Stimulated activated naive CD8-positive, alpha-beta T cell treated with anti-CD3 and anti-CD28 coated beads, Interleukin-15, Interleukin-2, amounts not matched to agents 100 ng/mL and 50 ng/mL, for 24 hours (primary cell): ENCODE measurements at regions not wholly inside any gene's neighbourhood (a gene's known extent, or its start where the extent isn't known, plus 50 kb on each side); places are given as distances from the start of the nearest gene placed in this dataset.

Experiments
- H3K27ac Mint-ChIP-seq: one replicate; pipeline ENCODE4 v1.8.0; 2021; ENCODE audit warnings: mild to moderate bottlenecking, mixed read lengths
- H3K27me3 Mint-ChIP-seq: one replicate; pipeline ENCODE4 v1.8.0; 2021; ENCODE audit warnings: mixed read lengths
- H3K36me3 Mint-ChIP-seq: one replicate; pipeline ENCODE4 v1.8.0; 2021; ENCODE audit warnings: low read depth, mixed read lengths
- H3K4me1 Mint-ChIP-seq: one replicate; pipeline ENCODE4 v1.8.0; 2021; ENCODE audit warnings: low read depth, mixed read lengths
- H3K4me3 Mint-ChIP-seq: one replicate; pipeline ENCODE4 v1.8.0; 2021; ENCODE audit warnings: mild to moderate bottlenecking, mixed read lengths
- H3K9me3 Mint-ChIP-seq: one replicate; pipeline ENCODE4 v1.8.0; 2021; ENCODE audit warnings: mixed read lengths

GRCh38 chr7:25279705-25280104 is 51.4 kb upstream of the NPVF start:
- Mint-ChIP-seq H3K4me3 (no peak overlapping the region), H3K27ac (no peak overlapping the region), H3K36me3 (no peaks in the 10 kb centered on the region), H3K4me1 (no peaks in the 10 kb centered on the region), H3K9me3 (no peaks in the 10 kb centered on the region), H3K27me3 (peaks cover 5% of the 10 kb centered on the region)

GRCh38 chr7:25280181-25280580 is 51.9 kb upstream of the NPVF start:
- H3K27me3 Mint-ChIP-seq: peaks cover 5% of the 10 kb centered on the region

GRCh38 chr7:25282194-25282593 is 53.9 kb upstream of the NPVF start:
- Mint-ChIP-seq H3K36me3 (no peaks in the 10 kb centered on the region), H3K4me1 (no peaks in the 10 kb centered on the region), H3K27me3 (peaks cover 10% of the 10 kb centered on the region), H3K9me3 (no peaks in the 10 kb centered on the region), H3K27ac (no peak overlapping the region), H3K4me3 (no peak overlapping the region)

More at GRCh38 chr7:25280181-25280580, 51.9 kb upstream of the NPVF start:
- Mint-ChIP-seq H3K9me3 (no peaks in the 10 kb centered on the region), H3K36me3 (no peaks in the 10 kb centered on the region), H3K27ac (no peak overlapping the region), H3K4me1 (no peaks in the 10 kb centered on the region), H3K4me3 (no peak overlapping the region)

- Mint-ChIP-seq H3K4me3 (no peak overlapping the region), H3K27me3 (peaks cover 5% of the 10 kb centered on the region), H3K27ac (no peak overlapping the region)
These were observed 58.5 kb upstream of the NPVF start for GRCh38 chr7:25286756-25287155.

GRCh38 chr7:25287291-25287690 is 59.0 kb upstream of the NPVF start:
- H3K36me3 Mint-ChIP-seq: no peaks in the 10 kb centered on the region

More at GRCh38 chr7:25286756-25287155, 58.5 kb upstream of the NPVF start:
- no peaks in the 10 kb centered on the region for H3K9me3 Mint-ChIP-seq
- H3K36me3 Mint-ChIP-seq: no peaks in the 10 kb centered on the region
- no peaks in the 10 kb centered on the region for H3K4me1 Mint-ChIP-seq

GRCh38 chr7:25288556-25289307 is 60.4 kb upstream of the NPVF start:
- Mint-ChIP-seq H3K36me3 (no peaks in the 10 kb centered on the region), H3K9me3 (no peaks in the 10 kb centered on the region), H3K27me3 (peaks cover 5% of the 10 kb centered on the region), H3K4me1 (no peaks in the 10 kb centered on the region), H3K27ac (no peak overlapping the region), H3K4me3 (no peak overlapping the region)

More at GRCh38 chr7:25287291-25287690, 59.0 kb upstream of the NPVF start:
- H3K27ac Mint-ChIP-seq: no peak overlapping the region
- H3K27me3 Mint-ChIP-seq: peaks cover 5% of the 10 kb centered on the region
- H3K4me1 Mint-ChIP-seq: no peaks in the 10 kb centered on the region
- H3K9me3 Mint-ChIP-seq: no peaks in the 10 kb centered on the region
- no peak overlapping the region for H3K4me3 Mint-ChIP-seq

- Mint-ChIP-seq H3K36me3 (no peaks in the 10 kb centered on the region), H3K27me3 (peaks cover 5% of the 10 kb centered on the region), H3K4me3 (no peak overlapping the region), H3K4me1 (no peaks in the 10 kb centered on the region), H3K9me3 (no peaks in the 10 kb centered on the region), H3K27ac (no peak overlapping the region)
These were observed 61.2 kb upstream of the NPVF start for GRCh38 chr7:25289518-25289917.

GRCh38 chr7:25294624-25295023 is 66.3 kb upstream of the NPVF start:
- no peak overlapping the region for H3K27ac Mint-ChIP-seq
- H3K36me3 Mint-ChIP-seq: no peaks in the 10 kb centered on the region

GRCh38 chr7:25295387-25295786 is 67.1 kb upstream of the NPVF start:
- H3K4me1 Mint-ChIP-seq: no peaks in the 10 kb centered on the region
- H3K27ac Mint-ChIP-seq: no peak overlapping the region
- H3K27me3 Mint-ChIP-seq: no peaks in the 10 kb centered on the region
- no peak overlapping the region for H3K4me3 Mint-ChIP-seq
- H3K36me3 Mint-ChIP-seq: no peaks in the 10 kb centered on the region
- H3K9me3 Mint-ChIP-seq: no peaks in the 10 kb centered on the region

More at GRCh38 chr7:25294624-25295023, 66.3 kb upstream of the NPVF start:
- H3K4me1 Mint-ChIP-seq: no peaks in the 10 kb centered on the region
- no peaks in the 10 kb centered on the region for H3K9me3 Mint-ChIP-seq
- H3K27me3 Mint-ChIP-seq: no peaks in the 10 kb centered on the region
- no peak overlapping the region for H3K4me3 Mint-ChIP-seq

- H3K27me3 Mint-ChIP-seq: no peaks in the 10 kb centered on the region
- H3K4me3 Mint-ChIP-seq: no peak overlapping the region
These were observed 67.8 kb upstream of the NPVF start for GRCh38 chr7:25296086-25296485.

GRCh38 chr7:25297278-25297677 is 69.0 kb upstream of the NPVF start:
- H3K27me3 Mint-ChIP-seq: no peaks in the 10 kb centered on the region
- no peaks in the 10 kb centered on the region for H3K36me3 Mint-ChIP-seq
- no peak overlapping the region for H3K4me3 Mint-ChIP-seq
- no peaks in the 10 kb centered on the region for H3K4me1 Mint-ChIP-seq
- H3K27ac Mint-ChIP-seq: no peak overlapping the region
- no peaks in the 10 kb centered on the region for H3K9me3 Mint-ChIP-seq

More at GRCh38 chr7:25296086-25296485, 67.8 kb upstream of the NPVF start:
- Mint-ChIP-seq H3K27ac (no peak overlapping the region), H3K9me3 (no peaks in the 10 kb centered on the region), H3K4me1 (no peaks in the 10 kb centered on the region), H3K36me3 (no peaks in the 10 kb centered on the region)

- no peak overlapping the region for H3K4me3 Mint-ChIP-seq
These were observed 75.2 kb upstream of the NPVF start for GRCh38 chr7:25303281-25304181.

GRCh38 chr7:25304691-25305090 is 76.4 kb upstream of the NPVF start:
- Mint-ChIP-seq H3K9me3 (no peaks in the 10 kb centered on the region), H3K27ac (no peak overlapping the region), H3K4me1 (no peaks in the 10 kb centered on the region), H3K36me3 (no peaks in the 10 kb centered on the region), H3K4me3 (no peak overlapping the region), H3K27me3 (peaks cover 4% of the 10 kb centered on the region)

More at GRCh38 chr7:25303281-25304181, 75.2 kb upstream of the NPVF start:
- no peaks in the 10 kb centered on the region for H3K9me3 Mint-ChIP-seq
- H3K4me1 Mint-ChIP-seq: no peaks in the 10 kb centered on the region
- H3K27ac Mint-ChIP-seq: no peak overlapping the region
- H3K27me3 Mint-ChIP-seq: peaks cover 4% of the 10 kb centered on the region
- no peaks in the 10 kb centered on the region for H3K36me3 Mint-ChIP-seq

- no peaks in the 10 kb centered on the region for H3K36me3 Mint-ChIP-seq
- peaks cover 4% of the 10 kb centered on the region for H3K27me3 Mint-ChIP-seq
- H3K9me3 Mint-ChIP-seq: no peaks in the 10 kb centered on the region
- H3K27ac Mint-ChIP-seq: no peak overlapping the region
- H3K4me3 Mint-ChIP-seq: no peak overlapping the region
- H3K4me1 Mint-ChIP-seq: no peaks in the 10 kb centered on the region
These were observed 77.5 kb upstream of the NPVF start for GRCh38 chr7:25305831-25306230.

- Mint-ChIP-seq H3K27ac (no peak overlapping the region), H3K9me3 (no peaks in the 10 kb centered on the region), H3K27me3 (peaks cover 4% of the 10 kb centered on the region), H3K4me1 (no peaks in the 10 kb centered on the region), H3K4me3 (no peak overlapping the region), H3K36me3 (no peaks in the 10 kb centered on the region)
These were observed 79.3 kb upstream of the NPVF start for GRCh38 chr7:25307624-25308023.
